Uterus (tissue), 2 donors: ENCODE measurements at regions not wholly inside any gene's neighbourhood (a gene's known extent, or its start where the extent isn't known, plus 50 kb on each side); places are given as distances from the start of the nearest gene placed in this dataset.

Source experiments
- POLR2A ChIP-seq, 2 donors: fragments of 450-650 bp; IDR thresholded peaks; one replicate each; pipeline ENCODE4 v1.6.1; 2016; ENCODE audit warnings: antibody characterized with exemption in 2 of 2, mild to moderate bottlenecking in 1 of 2, moderate library complexity in 1 of 2
- TF ChIP-seq, protein P1 (sequence below), 4 experiments: fragments of 200-600 bp in 2 of 4; fragments of 450-650 bp in 2 of 4; sonication (generic) in 2 of 4; IDR thresholded peaks; one replicate each; pipeline ENCODE4 v1.5.1; 2016 to 2019; ENCODE audit warnings: antibody characterized with exemption in 4 of 4, mild to moderate bottlenecking in 2 of 4, moderate library complexity in 1 of 4

DNA sequence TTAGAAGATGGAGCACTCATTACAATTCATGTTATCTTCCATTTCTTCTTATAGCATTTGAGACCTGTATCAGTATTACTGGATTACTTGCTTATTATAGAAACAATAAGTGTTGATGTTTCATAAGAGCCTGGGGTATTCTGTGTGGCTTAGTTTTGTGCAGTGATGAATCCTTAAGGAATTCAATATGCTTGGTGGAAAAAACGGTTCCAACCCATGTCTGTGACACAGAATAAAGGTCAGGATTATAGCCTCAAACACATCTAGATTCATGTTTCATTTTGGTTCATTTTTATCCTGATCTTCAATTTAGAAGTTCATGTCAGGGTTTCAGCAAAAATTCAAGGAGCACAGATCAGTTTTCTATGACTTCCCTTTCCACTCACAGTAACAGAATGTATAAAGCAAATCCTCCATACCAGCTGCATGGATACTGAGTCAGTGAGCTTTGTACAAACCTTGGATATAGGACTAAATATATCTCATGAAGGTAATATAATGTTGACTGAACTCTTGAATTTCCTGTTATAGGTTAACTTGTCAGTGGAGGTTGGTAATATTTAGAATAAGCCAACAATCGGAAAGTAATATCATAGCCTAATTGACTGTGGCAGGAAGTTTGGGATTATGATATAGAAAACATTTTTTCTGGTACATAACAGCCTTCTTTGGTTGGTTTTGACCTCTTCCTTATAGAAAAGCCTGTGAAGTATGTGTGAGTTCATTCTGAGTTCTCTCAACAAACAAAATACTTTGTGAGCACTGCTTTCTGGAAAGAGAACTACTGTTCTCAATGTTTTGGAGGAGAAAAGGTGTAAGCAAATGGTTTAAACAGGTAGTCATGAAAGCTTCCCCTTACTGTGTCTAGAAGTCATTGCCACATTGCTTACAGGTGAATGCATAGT is 218.2 kb upstream of the TPM1 start:
- TF ChIP-seq, protein P1, sequence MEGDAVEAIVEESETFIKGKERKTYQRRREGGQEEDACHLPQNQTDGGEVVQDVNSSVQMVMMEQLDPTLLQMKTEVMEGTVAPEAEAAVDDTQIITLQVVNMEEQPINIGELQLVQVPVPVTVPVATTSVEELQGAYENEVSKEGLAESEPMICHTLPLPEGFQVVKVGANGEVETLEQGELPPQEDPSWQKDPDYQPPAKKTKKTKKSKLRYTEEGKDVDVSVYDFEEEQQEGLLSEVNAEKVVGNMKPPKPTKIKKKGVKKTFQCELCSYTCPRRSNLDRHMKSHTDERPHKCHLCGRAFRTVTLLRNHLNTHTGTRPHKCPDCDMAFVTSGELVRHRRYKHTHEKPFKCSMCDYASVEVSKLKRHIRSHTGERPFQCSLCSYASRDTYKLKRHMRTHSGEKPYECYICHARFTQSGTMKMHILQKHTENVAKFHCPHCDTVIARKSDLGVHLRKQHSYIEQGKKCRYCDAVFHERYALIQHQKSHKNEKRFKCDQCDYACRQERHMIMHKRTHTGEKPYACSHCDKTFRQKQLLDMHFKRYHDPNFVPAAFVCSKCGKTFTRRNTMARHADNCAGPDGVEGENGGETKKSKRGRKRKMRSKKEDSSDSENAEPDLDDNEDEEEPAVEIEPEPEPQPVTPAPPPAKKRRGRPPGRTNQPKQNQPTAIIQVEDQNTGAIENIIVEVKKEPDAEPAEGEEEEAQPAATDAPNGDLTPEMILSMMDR (IDR thresholded peaks at IDR 0.05), result no peak
- TF ChIP-seq POLR2A (IDR thresholded peaks at IDR 0.05), result no peak
